HG03354 (cell line): ENCODE measurements at regions not wholly inside any gene's neighbourhood (a gene's known extent, or its start where the extent isn't known, plus 50 kb on each side); places are given as distances from the start of the nearest gene placed in this dataset.

ENCODE experiments used
- ATAC-seq: cut with Tn5 transposase; IDR thresholded peaks from one replicate; pipeline ENCODE4 v1.9.1; 2021; ENCODE audit warnings: mild to moderate bottlenecking; ENCODE audit not compliant: unreplicated experiment, poor library complexity, severe bottlenecking

DNA sequence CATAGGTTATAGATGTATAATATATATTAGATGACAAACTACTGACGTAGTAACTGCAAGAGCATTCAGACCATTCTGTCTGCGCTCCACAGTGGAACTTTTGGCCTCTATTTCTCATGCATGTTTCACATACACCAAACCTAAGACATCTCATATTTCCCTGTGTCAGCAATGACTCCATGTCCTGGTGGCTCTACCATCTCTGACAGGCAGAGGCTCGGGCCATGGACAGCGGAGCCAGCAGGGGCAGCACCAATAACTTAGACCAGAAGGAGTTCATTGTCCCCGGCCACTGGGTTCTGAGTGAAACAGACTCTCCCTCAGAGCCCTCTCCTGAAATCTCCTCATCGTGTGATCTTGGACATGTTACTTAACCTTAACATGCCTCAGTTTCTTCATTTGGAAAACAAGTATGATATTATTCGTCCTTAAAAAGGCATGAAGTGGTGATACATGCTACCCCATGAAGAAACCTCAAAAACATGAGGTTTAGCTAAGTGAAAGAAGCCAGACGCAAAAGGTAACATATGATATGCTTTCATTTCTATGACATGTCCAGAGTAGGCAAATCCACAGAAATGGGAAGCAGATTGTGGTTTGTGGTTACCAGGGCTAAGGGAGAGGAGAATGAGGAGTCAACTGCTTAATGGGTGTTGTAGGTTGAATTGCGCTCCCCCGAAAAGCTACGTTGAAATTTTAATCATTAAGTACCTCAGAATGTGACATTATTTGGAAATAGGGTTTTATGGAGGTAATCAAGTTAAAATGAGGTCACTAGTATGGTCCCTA lies 564.0 kb upstream of the JARID2 start:
- ATAC-seq, result no peak

- ATAC-seq, result no peak
Measured at GRCh38 chr6:14682812-14683211, 563.1 kb upstream of the JARID2 start.

GRCh38 chr6:14689639-14690038 lies 556.2 kb upstream of the JARID2 start:
- ATAC-seq, result no peak

DNA sequence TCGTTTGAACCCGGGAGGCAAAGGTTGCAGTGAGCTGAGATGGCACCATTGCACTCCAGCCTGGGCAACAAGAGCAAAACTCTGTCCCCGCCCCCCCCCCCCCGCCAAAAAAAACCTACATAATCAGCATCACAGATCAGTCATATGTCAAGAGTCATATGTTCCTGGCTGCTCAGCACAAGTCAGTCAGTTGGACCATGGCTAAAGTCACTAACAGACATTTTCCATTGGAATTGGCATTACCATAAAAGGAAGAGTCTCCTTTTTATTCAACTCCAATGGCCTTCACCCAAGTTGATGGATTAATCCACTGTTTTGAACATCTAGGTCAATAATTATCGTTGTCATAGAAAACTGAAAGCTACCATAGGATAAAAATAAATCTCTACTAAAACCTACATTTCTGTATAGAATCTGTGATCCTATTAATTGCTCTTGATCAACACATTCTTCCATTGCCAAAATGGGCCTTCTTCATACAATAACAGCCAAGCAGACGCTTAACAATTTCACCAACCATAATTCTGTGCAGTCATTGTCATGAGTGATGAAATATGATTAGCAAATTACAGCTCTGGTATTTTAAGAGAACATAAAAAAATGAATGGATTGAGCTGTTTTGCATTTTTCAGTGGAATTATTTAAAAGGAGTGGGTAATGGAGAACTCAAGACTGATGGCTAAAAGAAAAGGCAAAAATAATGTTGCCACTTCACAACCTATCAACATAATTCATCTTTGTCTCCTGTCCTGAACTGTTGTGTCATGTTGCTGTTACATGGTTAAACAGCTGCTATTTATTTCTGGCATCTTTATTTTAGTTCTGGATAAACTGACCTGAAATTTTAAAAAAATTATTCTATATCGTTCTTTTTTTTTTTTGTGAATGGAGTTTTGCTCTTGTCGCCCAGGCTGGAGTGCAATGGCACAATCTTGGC lies 555.5 kb upstream of the JARID2 start:
- ATAC-seq, result no peak

DNA sequence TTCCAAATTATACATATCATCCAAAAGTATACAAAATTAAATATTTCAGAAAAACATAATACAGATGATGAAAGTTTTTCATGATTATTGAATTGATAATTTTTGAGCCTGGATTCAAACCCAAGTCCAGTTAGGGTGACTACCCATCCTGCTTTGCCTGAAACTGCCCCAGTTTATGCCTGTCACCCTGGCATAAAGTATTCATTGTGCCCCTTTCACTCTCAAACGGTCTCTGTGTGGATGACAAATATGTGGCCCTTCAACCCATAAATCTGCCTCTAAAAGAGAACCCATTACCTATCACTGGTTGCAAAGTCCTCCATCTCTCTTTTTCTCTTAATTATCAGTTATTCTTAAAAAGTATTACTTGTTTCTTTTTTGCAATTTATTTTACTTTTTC lies 553.7 kb upstream of the JARID2 start:
- no peak for ATAC-seq

DNA sequence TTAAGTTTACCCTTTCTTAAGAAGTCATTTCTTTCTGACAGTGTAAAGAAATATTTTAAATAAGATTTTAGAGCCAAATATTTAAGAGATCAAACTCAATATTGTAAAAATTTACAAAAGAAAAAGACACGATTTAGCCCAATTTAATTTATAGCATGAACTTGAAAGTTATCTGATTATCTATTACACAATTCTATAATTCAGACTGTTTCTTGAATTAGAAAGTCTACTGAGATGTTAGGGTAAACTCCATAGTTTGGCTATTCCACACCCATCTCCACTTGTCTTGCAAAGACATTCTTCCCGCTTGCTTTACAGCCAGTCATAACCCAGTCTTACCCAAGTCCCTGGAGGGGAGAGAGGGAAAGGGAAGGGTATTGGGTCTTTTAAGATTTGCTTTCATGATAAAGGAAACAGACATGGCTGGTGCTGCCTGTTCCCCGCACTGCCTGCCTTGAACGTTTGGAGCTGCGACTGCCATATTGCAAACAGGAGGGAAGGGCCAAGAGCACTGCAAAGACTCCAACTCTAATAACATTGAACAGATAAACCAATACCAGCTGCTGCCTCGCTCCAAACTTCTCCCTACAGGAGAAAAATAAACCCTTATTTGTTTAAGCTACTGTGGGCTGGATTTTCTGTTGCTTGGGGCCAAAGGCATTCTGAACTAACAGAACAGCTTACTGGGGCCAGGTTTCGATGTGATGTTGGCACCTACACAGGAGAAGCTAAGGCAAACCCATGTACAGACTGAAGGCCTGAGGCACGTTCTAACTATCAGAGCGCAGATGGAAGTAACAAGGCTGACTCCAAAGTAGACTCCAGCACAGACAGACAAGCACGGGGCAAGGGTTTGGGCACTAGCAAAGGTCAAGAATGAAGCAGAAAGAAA lies 552.3 kb upstream of the JARID2 start:
- ATAC-seq, result no peak

DNA sequence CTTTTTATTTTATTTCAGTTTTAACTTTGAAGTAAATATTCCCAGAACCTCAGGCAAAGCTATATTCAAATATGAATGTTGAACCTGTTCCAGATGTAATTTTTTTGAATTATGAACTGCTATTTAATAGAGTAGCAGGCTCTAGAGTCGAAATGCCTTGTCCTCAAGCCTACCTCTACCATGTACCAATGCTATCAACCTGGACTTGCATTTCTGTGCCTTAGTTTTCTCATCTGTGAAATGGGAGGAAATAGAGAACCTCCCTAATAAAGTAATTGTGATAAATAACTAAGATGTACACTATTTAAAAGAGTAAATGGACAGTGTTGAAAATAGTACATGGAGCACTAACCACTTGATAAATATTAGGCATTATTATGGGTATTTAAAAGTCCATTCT lies 551.6 kb upstream of the JARID2 start:
- ATAC-seq, result no peak

DNA sequence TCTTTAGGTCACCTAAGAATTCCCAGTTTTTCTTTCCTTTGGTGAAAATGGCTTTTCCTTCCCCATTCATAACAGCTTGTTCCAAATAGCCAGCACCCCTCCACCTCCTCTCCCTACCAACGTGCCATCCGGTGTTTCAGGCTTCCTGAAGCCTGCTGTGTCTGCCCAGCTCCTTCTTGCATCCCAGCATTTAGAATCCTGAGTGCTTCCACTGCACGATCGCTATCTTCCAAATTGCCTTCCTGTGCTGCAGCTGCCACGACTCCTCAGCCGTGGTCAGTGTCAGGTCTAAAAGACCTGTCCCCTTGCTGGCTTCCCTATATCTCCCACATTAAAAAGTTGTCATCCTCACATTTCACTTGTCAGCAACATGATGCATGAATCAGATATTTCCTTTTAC lies 550.3 kb upstream of the JARID2 start:
- ATAC-seq, result no peak

- ATAC-seq, result no peak
Measured at GRCh38 chr6:14696367-14696766, 549.5 kb upstream of the JARID2 start.

- no peak for ATAC-seq
Measured at GRCh38 chr6:14697427-14697826, 548.4 kb upstream of the JARID2 start.

DNA sequence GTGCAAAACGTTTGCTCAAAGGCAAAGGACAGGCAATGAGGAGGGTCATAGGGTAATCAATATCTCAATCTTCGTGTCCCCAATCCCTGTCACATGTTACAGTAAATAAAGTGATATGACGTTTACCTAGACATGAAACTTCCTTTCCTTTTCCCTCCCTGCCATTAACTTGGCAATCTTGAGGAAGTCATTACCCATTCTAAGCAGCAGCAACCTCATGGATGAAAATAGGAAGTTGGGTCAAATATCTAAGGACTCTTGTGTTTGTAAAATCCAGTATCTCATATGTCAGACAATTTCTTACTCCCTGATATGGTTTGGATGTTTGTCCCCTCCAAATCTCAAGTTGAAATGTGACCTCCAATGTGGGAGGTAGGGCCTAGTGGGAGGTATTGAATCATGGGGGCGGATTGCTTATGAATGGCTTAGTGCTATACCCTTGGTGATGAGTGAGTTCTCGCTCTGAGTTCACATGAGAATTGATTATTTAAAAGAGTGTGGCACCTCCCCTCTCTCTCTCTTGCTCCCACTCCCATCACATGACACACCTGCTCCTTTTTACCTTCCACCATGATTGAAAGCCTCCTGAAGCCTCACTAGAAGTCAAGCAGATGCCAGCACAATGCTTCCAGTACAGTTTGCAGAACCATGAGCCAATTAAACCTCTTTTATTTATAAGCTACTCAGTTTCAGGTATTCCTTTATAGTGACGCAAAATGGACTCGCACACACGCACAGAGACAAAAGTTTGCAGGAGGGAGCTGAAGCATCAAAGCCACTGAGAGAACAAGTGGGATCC lies 545.9 kb upstream of the JARID2 start:
- ATAC-seq, result no peak

DNA sequence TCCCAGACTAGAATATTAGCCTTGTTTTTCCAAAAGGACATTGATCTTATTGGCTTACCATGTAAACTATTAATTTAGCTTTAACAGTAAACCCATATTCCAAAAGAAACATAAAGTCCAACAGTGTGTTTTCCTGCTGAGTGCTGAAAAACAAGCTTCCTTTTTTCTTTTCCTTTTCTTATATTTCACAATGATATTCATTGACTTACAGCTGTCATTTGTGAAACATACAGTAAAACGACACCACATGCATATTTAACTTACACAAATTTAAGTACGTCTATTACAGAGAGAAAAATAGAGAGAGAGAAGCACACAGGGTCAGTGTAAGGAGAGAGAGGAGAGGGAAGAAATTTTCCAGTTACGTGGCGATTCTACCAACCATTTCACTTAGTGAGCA lies 543.9 kb upstream of the JARID2 start:
- ATAC-seq, result no peak

DNA sequence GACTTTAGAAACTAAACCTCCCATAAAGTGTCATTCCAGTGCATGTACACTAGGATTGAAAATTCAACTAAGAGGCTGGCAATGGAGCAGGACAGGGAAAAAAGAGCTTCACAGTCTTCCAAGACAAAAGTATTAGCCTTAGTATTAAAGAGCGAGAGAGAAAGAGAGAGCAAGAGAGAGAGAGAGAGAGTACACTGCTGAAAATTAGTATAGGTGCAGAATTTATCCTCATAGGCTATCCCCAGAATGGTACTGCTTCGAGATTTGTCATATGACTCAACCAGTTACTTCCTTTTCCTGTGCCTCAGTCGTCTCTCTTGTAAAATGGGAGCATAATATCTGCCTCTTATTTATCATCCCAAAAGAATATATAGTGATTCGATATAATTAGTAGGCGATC lies 543.2 kb upstream of the JARID2 start:
- no peak for ATAC-seq

DNA sequence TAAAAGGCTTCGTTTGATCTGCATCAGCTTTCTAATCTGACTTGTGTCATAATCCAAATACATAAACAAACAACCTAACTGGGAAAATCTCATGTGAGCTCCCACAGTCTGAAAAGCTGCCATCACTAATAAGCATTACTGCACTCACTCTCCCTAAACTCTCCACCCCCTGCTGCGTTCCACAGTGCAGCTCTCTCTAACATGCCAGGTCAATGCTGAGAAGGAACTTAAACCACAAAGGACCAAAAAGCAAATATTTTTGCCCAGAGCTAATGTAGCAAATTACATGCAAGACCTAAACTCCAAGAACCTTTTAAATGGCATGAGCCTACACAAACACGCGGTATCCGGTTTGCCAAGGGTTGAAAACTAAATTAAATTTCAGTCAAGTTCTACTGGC lies 542.3 kb upstream of the JARID2 start:
- ATAC-seq, result no peak

- ATAC-seq, result no peak
Measured at GRCh38 chr6:14704383-14705271, 541.2 kb upstream of the JARID2 start.

- ATAC-seq, result no peak
Measured at GRCh38 chr6:14705841-14706377, 540.0 kb upstream of the JARID2 start.

GRCh38 chr6:14706378-14706929 lies 539.4 kb upstream of the JARID2 start:
- ATAC-seq, result no peak

- ATAC-seq, result no peak
Measured at GRCh38 chr6:14707276-14707675, 538.6 kb upstream of the JARID2 start.
